Activated B cell treated with CpG ODN at 0.5 μM for 24 hours (primary cell): ENCODE measurements at regions not wholly inside any gene's neighbourhood (a gene's known extent, or its start where the extent isn't known, plus 50 kb on each side); places are given as distances from the start of the nearest gene placed in this dataset.

Experiments
- ATAC-seq: fragments of 200-7000 bp; cut with Tn5 transposase; one replicate; pipeline ENCODE4 v1.10.0; 2021; ENCODE audit warnings: low read depth, mild to moderate bottlenecking, moderate library complexity
- CTCF ChIA-PET: fragments of 350-600 bp; sonication (Branson Sonifier 250); formaldehyde crosslinking; loops from one replicate; lab custom pipeline; 2021; ENCODE audit warnings: antibody characterized with exemption; lab: Charles Lee
- POLR2A ChIA-PET: fragments of 350-600 bp; sonication (Branson Sonifier 250); formaldehyde crosslinking; loops from one replicate; lab custom pipeline; 2021; ENCODE audit warnings: antibody characterized with exemption; lab: Charles Lee
- DNase-seq: peaks from one replicate; pipeline ENCODE4 v3.0.0; 2022
- H3K27ac Mint-ChIP-seq: one replicate; pipeline ENCODE4 v1.8.0; 2020; ENCODE audit warnings: mixed read lengths
- H3K27me3 Mint-ChIP-seq: one replicate; pipeline ENCODE4 v1.8.0; 2021; ENCODE audit warnings: mixed read lengths
- H3K36me3 Mint-ChIP-seq: one replicate; pipeline ENCODE4 v1.8.0; 2021; ENCODE audit warnings: low read depth, mixed read lengths
- H3K4me1 Mint-ChIP-seq: one replicate; pipeline ENCODE4 v1.8.0; 2021; ENCODE audit warnings: mixed read lengths
- H3K4me3 Mint-ChIP-seq: one replicate; pipeline ENCODE4 v1.8.0; 2020; ENCODE audit warnings: mild to moderate bottlenecking, mixed read lengths
- H3K9me3 Mint-ChIP-seq: one replicate; pipeline ENCODE4 v1.8.0; 2020; ENCODE audit warnings: mixed read lengths
- intact Hi-C: fragments of 100-400 bp; cut with micrococcal nuclease; formaldehyde crosslinking; loops from one replicate; pipeline ENCODE4 v1.15.1; 2024
- TF ChIP-seq, protein P1 (sequence below): fragments of 200-600 bp; IDR thresholded peaks from one replicate; pipeline ENCODE4 v1.8.0; 2022; ENCODE audit warnings: antibody characterized with exemption, mild to moderate bottlenecking

DNA sequence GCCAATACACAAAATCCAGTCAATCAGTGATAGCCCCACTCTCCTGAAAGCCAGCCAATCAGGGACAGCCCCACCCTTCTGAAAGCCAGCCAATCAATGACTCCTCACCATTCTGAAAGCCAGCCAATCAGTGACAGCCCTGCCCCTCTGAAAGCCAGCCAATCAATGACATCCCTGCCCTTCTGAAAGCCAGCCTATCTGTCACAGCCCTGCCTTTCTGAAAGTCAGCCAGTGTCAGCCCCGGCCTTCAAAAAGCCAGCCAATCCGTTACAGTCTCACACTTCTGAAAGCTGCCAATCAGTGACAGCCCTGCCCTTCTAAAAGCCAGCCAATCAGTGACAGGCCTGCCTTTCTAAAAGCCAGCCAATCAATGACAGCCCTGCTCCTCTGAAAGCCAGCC, 95.9 kb upstream of the HDAC4 start:
- TF ChIP-seq, protein P1, sequence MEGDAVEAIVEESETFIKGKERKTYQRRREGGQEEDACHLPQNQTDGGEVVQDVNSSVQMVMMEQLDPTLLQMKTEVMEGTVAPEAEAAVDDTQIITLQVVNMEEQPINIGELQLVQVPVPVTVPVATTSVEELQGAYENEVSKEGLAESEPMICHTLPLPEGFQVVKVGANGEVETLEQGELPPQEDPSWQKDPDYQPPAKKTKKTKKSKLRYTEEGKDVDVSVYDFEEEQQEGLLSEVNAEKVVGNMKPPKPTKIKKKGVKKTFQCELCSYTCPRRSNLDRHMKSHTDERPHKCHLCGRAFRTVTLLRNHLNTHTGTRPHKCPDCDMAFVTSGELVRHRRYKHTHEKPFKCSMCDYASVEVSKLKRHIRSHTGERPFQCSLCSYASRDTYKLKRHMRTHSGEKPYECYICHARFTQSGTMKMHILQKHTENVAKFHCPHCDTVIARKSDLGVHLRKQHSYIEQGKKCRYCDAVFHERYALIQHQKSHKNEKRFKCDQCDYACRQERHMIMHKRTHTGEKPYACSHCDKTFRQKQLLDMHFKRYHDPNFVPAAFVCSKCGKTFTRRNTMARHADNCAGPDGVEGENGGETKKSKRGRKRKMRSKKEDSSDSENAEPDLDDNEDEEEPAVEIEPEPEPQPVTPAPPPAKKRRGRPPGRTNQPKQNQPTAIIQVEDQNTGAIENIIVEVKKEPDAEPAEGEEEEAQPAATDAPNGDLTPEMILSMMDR, result no peak
- H3K4me3 Mint-ChIP-seq, result no peak overlapping the region
- CTCF ChIA-PET, result no interaction called here
- intact Hi-C loops, result no loop called here
- no peaks in the 10 kb centered on the region for H3K4me1 Mint-ChIP-seq
- DNase-seq, result no peak
- POLR2A ChIA-PET, result no interaction called here
- peaks cover 5% of the 10 kb centered on the region for H3K9me3 Mint-ChIP-seq
- no peaks in the 10 kb centered on the region for H3K36me3 Mint-ChIP-seq
- ATAC-seq, result no peak
- H3K27ac Mint-ChIP-seq, result no peak overlapping the region
- peaks cover 28% of the 10 kb centered on the region for H3K27me3 Mint-ChIP-seq

GRCh38 chr2:239495791-239496233, 95.0 kb upstream of the HDAC4 start:
- intact Hi-C loops, result no loop called here
- CTCF ChIA-PET, result no interaction called here
- H3K27me3 Mint-ChIP-seq, result peaks cover 26% of the 10 kb centered on the region
- POLR2A ChIA-PET, result no interaction called here
- no peak overlapping the region for H3K27ac Mint-ChIP-seq
- H3K9me3 Mint-ChIP-seq, result peaks cover 5% of the 10 kb centered on the region
- no peak overlapping the region for H3K4me3 Mint-ChIP-seq
- H3K36me3 Mint-ChIP-seq, result no peaks in the 10 kb centered on the region
- TF ChIP-seq, protein P1, result no peak
- no peak for ATAC-seq
- H3K4me1 Mint-ChIP-seq, result no peaks in the 10 kb centered on the region
- DNase-seq, result no peak

DNA sequence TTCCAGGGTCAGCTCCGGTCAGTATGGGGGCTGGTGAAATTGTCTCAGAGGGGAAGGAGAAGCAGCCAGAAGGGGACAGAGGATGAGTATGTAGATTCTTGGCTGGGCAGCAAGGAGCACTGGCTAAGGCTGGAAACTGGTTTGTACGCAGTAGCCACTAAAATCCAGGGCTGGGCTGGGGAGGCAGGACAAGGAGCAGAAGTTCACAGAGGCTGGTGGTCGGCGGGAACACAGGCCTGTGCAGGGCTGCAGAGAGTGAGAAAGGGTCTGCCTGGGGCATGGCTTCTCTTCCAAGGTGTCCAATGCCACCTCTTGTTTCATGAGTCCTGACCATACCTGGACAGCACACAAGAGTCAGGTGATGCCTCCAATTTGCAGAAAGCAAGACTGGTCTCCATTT, 94.4 kb upstream of the HDAC4 start:
- Mint-ChIP-seq H3K4me3 (no peak overlapping the region), H3K9me3 (peaks cover 5% of the 10 kb centered on the region), H3K27ac (no peak overlapping the region), H3K36me3 (no peaks in the 10 kb centered on the region), H3K27me3 (peaks cover 26% of the 10 kb centered on the region), H3K4me1 (no peaks in the 10 kb centered on the region)
- DNase-seq (no peak), ATAC-seq (no peak)
- intact Hi-C loops, result no loop called here
- CTCF ChIA-PET, result no interaction called here
- TF ChIP-seq, protein P1, result no peak
- POLR2A ChIA-PET, result no interaction called here

- TF ChIP-seq, protein P1, result no peak
- no peak for ATAC-seq
- ChIA-PET CTCF (no interaction called here), POLR2A (no interaction called here)
- H3K27me3 Mint-ChIP-seq, result peaks cover 26% of the 10 kb centered on the region
- no peak for DNase-seq
- H3K27ac Mint-ChIP-seq, result no peak overlapping the region
- peaks cover 5% of the 10 kb centered on the region for H3K9me3 Mint-ChIP-seq
- H3K36me3 Mint-ChIP-seq, result no peaks in the 10 kb centered on the region
- intact Hi-C loops, result no loop called here
- H3K4me1 Mint-ChIP-seq, result no peaks in the 10 kb centered on the region
- no peak overlapping the region for H3K4me3 Mint-ChIP-seq
Measured at GRCh38 chr2:239494578-239494977, 93.8 kb upstream of the HDAC4 start.

GRCh38 chr2:239489481-239489880, 88.7 kb upstream of the HDAC4 start:
- Mint-ChIP-seq H3K4me1 (no peaks in the 10 kb centered on the region), H3K36me3 (no peaks in the 10 kb centered on the region), H3K4me3 (no peak overlapping the region), H3K27me3 (peaks cover 12% of the 10 kb centered on the region), H3K27ac (no peak overlapping the region), H3K9me3 (no peaks in the 10 kb centered on the region)
- intact Hi-C loops, result no loop called here
- DNase-seq (no peak), ATAC-seq (no peak)
- CTCF ChIA-PET, result no interaction called here
- TF ChIP-seq, protein P1, result no peak
- POLR2A ChIA-PET, result no interaction called here
